HG03280 (cell line): ENCODE measurements at regions not wholly inside any gene's neighbourhood (a gene's known extent, or its start where the extent isn't known, plus 50 kb on each side); places are given as distances from the start of the nearest gene placed in this dataset.
"Not testable (repeated sequence)": the region's sequence is repeated elsewhere in the genome, so short reads cannot be mapped to it uniquely, and the experiment has no call there.

Source experiments
- ATAC-seq: cut with Tn5 transposase; IDR thresholded peaks from one replicate; pipeline ENCODE4 v1.9.1; 2021; ENCODE audit warnings: mild to moderate bottlenecking, moderate library complexity; ENCODE audit not compliant: unreplicated experiment

DNA sequence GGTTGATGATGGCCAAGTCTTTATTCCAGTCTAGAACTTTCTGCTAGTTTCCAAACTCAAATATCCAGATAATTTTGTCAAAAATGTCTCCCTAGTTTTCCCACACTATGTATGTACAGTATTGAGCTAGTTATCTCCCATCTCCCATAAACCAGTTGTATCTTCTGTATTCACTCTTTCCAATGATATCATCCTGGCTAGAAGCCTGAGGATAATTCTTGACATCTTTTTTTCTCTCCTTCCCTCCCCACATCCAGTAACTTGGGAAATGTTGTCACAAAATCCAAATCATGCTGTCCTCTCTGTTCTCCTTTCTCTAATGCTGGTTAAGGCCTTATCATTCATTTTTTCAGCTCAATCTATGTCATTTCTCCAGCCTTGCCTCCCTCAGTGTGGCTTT, 553.8 kb upstream of the FANCL start:
- no peak for ATAC-seq

DNA sequence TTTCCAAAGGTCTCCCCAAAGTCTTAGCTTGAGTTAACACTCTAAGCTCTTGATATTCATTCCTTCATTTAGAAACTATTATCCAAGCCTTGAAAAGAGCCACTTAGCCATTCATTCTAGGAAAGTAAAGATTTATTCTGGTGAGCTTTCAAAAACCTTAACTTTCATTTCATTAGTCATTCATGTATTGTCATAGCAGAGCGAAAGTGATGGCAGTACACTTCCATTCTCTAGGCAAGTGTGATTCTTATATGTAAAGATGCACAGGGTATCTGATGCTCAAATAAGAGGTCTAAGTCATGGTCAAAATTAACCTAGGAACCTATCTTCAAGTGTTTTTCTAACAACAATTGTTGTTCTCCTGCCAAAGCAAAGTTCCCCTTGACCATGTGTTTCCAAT, 553.0 kb upstream of the FANCL start:
- no peak for ATAC-seq

DNA sequence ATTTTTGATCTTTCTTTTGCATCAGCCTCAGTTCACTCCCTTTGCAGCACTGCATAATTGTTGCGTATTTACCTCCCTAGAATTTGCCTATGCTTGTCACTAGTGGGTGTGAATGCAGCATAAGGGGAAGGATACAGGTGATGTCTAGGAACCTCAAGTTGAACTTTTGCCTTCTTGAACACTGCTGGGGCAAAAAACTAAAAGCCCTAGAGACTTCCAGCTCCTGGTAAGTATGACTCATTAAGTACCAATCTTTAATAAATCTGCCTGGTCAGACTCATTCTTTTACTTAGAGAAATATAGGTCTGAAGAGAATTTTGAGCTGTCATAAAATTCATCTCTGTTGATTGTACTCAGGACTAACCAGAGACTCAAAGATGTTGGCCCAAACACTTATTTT, 547.3 kb upstream of the FANCL start:
- no peak for ATAC-seq

DNA sequence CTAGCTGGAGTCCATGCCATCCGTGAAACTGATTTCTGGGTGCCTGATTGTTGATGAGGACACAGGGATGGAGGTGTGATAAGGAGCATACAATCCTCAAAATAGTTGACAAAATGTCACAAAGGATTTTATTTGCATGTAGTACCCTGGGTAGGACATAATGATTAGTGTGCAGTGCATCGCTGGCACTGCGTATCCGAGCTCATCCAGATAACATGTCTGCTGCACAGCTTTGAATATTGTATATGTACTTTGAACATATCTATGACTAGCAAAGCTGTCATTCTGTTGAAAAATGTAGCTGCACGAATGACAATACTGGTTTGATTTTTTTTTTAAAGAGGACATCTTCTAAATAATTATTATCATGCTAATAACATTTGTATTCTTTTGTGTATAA, 529.7 kb upstream of the FANCL start:
- ATAC-seq, result no peak

DNA sequence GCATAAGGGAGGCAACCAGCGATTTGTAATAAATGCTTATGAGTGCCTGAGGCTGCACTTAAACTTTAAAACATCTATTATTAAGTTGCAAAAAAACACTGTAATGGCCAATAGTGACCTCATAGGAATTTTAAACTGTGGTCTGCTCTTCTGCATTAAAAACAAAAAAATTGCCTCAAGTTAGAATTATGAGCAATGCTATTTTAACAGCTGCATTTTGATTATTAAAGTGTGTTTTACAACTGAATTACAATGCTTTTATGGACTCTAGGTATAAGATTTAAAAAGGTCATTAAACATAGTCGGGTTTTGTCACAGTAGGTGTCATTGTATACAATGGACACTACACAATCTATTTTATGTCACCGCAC, 528.7 kb upstream of the FANCL start:
- no peak for ATAC-seq

DNA sequence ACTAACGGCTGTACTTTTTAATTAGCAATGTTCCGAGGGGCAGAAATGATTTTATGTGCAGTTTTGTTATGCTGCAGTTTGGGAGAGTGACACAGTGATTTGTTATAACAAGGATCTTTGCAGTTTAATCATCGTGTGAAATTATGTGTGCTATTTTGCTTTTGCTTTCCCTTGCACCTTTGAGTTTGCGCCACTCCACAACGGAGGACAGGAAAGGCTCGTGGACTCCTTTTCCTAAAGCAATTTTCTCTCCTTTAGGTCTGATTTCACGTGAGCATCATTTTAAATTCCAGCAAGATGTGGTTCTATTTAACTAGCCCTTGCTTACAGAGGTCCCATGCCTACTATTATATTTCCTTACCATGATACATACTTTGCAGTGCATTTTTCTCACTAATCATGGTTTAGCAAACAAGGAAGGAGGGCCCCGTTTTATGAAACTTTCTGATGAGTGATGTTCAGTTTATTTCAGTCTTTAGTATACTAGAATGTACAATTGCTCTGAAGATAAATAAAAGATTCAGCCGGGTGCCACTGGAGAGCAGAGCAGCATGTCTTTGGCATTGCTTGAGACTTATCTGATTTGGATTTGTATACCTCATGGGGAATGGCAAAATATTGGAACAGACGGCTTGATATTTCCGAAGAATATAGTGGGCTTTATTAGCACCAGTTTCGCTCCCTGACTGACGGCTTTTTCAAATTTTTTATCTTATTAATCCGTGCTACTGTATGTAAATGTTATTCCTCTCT, 528.2 kb upstream of the FANCL start:
- no peak for ATAC-seq

DNA sequence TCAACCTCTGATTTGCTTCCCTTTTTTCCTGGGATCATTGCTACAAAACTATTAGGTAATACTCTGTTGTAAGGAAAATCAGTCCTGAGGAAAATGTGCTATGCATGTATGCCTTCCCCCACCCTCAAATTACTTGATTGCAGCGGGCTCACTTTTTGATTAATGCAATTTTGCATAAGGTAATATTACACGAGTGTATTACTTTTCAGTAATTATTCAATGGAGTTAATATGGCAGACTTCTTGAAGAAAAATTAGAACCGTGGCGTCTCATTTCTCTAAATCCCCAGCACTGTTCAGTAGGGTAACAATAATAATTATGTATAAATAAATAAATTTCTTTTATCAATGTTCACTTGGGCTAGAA, 527.6 kb upstream of the FANCL start:
- no peak for ATAC-seq

DNA sequence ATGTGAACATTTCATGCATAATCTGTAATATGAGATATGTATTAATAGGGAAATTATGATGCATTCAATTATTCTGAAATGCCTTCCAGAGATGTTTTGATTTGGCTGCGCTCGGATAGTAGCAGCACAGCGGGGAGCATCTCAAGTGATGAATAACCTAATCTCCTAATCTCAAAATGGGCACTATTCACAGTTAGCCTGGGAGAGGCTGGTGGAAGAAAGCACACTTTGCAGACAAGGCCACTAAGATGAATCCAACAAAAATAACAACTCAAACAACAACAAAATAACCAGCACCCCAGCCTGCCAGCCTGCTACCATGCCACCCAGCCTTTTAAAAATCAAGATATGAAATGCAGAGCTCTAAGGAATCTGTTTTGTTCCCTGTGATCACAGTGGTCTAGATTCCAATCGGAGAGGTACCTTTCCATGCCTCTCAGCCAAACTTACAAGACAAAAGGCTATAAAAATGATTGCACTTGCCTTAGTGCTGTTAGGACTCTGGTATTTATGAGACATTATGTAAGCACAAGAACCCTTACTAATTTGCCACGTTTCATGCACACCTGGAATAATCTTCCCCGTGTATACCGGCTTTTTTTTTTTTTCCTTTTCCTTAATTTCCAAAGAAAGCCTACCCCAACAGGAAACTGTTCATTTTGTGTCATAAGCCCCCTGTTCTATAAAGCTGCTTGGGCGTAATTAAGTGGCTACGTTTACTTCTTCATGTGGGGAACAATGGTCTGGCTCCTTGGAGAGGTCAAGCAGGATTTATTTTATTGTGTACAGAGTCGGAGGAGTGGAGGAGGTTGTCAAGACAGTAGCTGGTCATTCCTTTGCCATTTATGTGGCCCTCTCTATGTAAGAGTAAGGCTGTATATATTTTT, 526.9 kb upstream of the FANCL start:
- no peak for ATAC-seq

DNA sequence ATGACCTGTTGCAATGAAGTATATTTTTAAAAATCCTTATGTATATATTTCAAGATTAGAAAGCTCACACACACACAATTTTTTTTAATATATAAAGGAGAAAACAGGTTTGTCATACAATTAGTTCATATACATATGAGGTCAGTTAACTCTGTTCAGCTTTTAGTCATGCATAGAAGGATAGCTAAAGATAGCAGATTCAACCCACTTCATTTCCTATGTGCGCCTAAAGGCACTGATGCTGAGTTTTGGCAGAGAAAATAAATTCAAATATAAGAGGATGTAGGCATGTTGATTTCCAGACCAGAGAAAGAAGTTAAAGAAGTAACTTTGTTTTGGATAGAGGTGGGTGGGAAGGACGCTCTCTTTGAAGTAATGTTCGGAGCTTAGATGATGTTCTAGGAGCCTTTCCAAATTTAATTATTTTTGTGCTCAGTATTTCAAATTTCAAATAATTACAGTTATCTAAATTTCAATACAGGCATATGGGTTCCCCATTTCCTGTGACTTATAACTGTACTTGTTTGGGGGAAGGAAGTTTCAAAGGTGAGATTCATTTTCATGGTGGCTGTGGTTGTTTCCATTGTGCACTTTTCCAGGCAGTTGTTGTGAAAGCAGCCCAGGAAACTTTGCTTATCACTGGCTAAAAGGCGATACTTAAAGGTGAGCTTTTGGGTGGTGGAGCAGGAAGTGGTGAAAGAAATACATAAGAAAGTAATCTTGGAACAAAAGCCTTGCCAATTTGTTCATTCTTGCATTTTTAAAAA, 523.4 kb upstream of the FANCL start:
- no peak for ATAC-seq

DNA sequence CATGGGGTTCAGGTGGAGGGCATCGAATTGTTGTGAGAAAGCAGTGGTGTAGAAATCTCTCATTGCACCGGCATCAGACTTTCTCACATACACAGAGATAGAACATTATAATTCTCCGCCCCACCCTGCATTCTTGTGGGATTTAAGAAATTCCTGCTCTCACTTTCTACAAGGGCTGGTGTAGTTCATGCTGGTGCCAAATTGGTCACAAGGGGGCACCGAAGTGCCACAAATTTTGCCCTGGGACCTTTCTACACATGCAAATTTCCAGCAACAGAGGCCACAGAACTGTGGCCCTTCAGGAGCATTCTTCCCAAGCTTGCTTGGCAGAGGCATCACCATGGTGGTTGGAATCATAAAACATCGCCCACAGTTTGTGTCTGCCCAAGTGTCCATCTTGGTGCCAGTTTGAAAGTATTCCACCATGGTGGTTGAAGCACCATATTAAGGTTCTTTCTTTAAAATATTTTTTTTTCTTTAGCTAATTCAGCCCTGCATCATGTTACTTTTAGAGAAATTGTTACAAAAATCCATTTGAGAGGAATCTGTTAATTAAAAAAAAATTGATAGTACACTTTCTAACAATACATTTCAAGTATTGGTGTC, 521.2 kb upstream of the FANCL start:
- peak; percentile 58 for ATAC-seq

DNA sequence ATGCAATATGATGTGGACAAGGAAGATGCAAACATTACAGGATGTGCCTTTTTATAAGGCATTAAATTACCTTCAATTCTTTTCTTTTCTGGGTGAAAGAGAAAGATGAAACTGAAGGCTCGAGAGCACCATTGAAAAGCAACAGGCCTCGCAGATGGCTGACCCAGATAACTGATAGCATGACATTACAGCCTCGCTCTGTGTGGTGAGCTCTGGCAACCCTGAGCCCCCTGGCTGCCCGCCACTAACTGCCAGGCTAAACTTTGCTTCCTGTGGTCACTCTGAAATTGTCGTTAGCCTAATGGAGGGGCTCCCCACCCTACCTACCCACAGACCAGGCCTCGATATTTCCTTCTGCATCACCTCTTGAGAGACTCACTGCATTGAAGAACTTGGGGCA, 516.8 kb upstream of the FANCL start:
- peak; percentile 71 for ATAC-seq

DNA sequence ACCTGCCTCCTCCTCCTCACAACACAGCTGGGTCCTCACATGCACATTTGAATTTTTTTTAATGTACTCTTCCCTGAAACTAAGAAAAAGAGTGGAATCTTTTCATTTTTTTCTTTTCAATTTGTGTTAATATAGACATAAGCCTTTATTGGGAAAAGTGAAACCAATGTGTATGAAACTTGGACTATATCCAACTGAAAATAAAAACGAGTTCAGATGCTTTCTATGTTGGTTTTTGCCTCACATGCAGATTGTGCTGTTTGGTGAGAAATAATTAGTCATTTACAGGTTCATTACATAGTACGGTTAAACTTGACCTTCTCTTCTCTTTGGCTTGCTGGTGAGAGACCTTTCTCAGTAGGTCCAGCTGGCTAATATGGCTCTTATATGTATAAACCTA, 515.2 kb upstream of the FANCL start:
- ATAC-seq, result no peak

DNA sequence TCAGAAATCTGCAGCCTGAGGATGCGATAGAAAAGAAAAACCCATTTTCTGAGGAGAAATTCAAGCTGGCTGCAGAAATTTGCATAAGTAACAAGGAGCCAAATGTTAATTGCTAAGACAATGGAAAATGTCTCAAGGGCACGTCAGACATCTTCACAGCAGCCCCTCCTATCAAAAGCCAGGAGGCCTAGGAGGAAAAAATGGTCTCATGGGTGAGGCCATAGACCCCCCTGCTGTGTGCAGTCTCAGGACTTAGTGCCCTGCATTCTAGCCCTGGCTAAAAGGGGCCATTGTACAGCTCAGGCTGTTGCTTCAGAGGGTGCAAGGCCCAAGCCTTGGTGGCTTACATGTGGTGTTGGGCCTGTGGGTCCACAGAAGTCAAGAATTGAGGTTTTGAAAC, 511.4 kb upstream of the FANCL start:
- not testable (repeated sequence) for ATAC-seq

DNA sequence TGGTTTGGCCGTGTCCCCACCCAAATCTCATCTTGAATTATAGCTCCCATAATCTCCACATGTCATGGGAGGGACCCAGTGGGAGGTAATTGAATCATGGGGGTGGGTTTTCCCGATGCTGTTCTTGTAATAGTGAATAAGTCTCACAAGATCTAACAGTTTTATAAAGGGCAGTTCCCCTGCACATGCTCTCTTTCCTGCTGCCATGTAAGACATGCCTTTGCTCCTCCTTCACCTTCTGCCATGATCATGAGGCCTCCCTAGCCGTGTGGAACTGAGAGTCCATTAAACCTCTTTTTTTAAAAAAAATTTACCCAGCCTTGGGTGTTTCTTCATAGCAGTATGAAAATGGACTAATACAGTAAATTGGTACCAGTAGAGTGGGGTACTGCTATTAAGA, 510.6 kb upstream of the FANCL start:
- not testable (repeated sequence) for ATAC-seq

DNA sequence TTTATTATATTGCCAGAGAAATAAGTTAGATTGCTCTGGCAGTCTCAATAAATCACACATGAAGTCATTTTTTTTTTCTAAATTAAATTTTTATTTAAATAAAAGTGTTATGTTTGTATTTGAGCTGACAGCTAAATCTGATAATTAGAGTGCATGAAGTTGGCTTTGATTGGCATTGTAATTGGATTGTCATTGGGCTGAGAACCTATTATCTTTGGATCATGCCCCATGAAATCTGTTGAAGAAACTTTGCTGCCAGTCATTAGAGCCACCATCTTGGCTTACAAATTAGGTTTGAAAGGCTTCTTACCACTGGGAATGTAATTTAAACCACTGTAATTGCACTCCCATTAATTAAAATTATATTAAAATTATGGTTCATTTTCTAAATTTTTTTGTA, 507.9 kb upstream of the FANCL start:
- no peak for ATAC-seq

DNA sequence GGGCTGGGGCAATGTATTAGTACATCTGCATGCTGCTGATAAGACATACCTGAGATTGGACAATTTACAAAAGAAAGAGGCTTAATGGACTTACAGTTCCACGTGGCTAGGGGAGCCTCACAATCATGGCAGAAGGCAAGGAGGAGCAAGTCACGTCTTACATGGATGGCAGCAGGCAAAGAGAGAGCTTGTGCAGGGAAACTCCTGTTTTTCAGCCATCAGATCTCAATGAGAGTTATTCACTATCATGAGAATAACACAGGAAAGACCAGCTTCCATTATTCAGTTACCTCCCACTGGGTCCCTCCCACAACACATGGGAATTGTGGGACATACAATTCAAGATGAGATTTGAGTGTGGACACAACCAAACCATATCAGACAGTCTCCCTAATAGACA, 504.2 kb upstream of the FANCL start:
- ATAC-seq, result not testable (repeated sequence)

DNA sequence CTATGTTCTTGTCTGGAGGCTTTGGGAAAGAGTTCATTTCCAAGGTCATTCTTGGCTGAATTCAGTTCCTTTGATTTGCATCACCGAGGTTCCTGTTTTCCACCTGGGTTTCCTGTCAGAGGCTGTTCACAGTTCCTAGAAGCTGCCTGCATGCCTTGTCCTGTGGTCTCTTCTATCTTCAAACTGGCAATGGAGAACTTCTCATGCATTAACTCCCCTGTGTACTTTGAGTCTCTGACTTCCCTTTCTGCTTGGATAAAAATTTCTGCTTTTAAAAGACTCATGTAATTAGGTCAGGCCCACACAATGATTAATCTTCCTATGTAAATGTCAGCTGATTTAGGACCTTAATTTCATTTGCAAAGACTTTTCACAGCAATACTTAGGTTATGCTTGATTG, 499.3 kb upstream of the FANCL start:
- no peak for ATAC-seq

DNA sequence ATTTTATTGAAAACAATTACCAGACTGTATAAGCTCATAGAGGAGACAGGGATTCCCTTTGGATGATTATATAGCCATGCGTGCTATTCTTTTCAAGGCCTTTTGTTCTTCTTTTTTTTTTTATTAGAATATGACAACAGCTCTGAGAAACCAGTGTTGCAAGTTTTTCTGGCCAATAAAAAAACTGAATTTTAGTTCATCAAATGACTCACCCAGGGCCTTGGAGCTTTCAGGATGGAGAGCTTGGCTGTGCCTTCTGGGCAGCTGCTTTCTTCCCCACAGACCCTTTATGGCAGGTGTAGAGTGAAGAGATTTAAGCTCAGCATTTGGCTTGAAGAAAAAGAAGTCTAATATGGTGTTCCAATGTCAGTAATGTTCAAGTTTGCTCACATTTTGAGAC, 497.9 kb upstream of the FANCL start:
- no peak for ATAC-seq

DNA sequence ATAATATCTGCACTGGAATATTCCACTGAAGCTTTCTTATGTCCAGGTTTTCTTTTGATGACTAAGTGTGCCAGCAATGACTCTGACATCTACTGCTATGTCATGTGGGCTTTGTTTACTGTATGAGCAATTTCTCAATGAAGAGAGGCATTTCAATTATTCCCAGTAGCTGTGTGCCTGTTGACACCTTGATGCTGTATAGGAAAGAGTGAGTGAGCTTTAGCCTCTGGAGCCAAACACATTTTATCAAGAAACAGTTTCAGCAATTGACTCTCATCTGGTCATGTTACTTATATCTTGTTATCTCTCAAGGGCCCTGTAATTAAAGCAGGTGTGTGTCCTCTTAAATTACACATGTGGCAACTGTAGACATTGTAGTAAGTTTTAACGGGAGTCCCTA, 493.2 kb upstream of the FANCL start:
- ATAC-seq, result no peak

DNA sequence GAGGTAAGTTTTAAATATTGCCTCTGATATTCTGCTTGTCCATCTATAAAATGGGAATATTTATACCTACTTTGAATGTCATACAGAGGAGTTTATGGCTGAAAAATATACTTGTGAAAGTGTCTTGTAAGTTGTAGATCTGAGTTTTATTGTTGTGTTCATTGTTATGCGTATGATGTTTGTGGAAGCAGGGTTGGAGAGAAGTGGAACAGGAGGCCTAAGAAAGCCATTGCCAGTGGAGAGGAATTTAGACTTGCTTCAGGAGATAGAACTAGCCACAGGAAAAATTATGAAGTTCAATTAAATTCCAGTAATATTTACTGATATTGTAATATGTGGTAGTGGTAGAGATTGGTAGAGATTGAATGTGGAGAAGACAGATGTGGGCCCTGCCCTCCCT, 491.9 kb upstream of the FANCL start:
- no peak for ATAC-seq

DNA sequence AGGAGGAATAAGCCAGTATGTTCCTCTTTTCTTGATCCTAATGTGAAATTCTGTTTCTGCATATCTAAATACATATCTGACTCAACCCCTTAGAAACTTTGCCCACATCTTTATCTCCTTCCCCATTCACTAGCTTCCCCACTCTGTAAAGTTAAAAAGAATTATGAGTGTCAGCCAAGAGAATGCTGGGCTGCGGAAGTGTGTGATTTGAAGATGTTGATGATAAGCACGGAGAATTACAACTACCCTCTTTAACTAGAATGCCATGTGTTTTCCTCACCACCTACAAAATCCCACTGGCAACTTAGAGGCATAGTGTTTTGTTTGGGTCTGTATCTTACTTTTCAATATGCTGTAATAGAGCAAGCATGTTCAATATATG, 490.4 kb upstream of the FANCL start:
- no peak for ATAC-seq
